ENCODE measurements at regions not wholly inside any gene's neighbourhood (a gene's known extent, or its start where the extent isn't known, plus 50 kb on each side); places are given as distances from the start of the nearest gene placed in this dataset.
"Not testable (repeated sequence)": the region's sequence is repeated elsewhere in the genome, so short reads cannot be mapped to it uniquely, and the experiment has no call there.

DNA sequence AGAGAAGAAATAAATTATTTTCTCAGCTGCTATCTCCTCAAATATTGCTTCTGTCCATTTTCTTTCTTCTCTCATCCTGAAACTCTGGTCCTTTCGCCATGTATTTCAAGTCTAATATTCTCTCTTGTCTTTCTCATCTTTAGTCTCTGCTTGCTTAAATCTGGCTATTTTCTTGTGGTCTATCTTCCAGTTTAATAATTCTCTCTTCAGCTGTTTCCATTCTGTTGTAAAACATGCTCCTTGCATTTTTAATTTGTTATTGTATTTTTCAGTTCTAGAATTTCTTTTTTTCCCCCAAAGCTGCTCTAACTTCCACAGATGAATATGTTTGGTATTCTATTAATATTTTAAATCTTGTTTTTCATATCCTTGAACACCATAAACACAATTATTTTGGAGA, 70.1 kb upstream of the TMPRSS2 start:
- DNase-seq (no peak), ATAC-seq (no peak)
- Mint-ChIP-seq H3K27ac (no peak overlapping the region), H3K27me3 (peaks cover 9% of the 10 kb centered on the region), H3K4me1 (no peaks in the 10 kb centered on the region), H3K9me3 (peaks cover 34% of the 10 kb centered on the region), H3K4me3 (no peak overlapping the region), H3K36me3 (ENCODE audit: low read depth) (no peaks in the 10 kb centered on the region)

DNA sequence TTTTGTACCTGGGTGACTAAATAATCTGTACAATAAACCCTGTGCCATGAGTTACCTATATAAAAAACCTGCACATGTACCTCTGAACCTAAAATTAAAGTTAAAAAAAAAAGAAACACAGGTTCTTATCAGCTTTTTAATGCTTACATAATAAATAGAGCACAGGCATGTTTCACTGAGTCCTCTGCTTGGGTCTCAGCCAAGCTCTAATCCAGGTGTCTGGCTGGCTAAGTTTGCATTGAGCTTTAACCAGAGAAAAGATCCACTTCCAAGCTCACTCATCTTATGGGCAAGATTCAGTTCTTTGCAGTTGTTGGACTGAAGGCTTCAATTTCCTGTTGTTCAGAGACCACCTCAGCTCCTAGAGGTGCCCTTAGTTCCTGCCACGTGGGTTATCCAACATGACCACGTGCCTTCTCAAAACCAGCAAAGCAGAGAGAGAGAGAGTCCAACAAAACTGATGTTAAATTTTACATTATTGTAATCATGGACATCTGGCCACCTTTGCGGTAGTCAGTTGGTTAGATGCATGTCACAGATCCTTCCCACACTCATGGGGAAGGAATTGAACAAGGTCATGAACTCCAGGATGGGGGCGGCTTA, 68.2 kb upstream of the TMPRSS2 start:
- ATAC-seq, result no peak
- DNase-seq, result no peak
- Mint-ChIP-seq H3K4me1 (no peaks in the 10 kb centered on the region), H3K27ac (no peak overlapping the region), H3K36me3 (ENCODE audit: low read depth) (no peaks in the 10 kb centered on the region), H3K27me3 (peaks cover 9% of the 10 kb centered on the region), H3K9me3 (peaks cover 38% of the 10 kb centered on the region), H3K4me3 (no peak overlapping the region)

DNA sequence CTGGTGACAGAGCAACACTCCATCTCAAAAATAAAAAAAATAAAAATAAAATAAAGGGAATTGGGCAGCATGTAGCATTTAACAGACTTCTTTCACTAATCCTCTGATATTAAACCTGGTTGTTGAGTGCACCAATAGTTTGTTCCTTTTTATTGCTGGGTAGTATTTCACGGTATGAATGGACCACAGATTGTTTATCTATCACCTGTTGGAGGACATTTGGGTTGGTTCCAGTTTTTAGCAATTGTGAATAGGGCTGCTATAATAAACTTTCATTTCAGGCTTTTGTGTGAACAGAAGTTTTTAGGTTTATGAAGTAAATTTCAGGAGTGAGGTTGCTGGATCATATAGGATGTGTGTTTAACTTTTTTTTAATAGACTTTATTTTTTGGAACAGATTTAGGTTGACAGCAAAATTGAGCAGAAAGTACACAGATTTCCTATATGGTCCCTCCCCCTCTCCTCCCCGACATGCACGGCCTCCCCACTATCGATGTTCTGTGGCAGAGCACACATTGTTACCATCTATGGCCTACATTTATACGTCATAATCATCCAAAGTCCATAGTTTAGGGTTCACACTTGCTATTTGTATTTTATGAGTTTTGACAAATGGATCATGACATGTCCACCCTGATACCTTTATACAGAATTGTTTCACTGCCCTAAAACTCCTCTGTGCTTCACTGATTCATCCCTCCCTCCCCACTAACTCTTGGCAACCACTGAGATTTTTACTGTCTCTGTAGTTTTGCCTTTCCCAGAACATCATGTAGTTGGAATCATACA, 66.1 kb upstream of the TMPRSS2 start:
- Mint-ChIP-seq H3K4me1 (no peaks in the 10 kb centered on the region), H3K27ac (no peak overlapping the region), H3K27me3 (peaks cover 9% of the 10 kb centered on the region), H3K36me3 (ENCODE audit: low read depth) (no peaks in the 10 kb centered on the region), H3K9me3 (peaks cover 35% of the 10 kb centered on the region), H3K4me3 (no peak overlapping the region)
- ATAC-seq (no peak), DNase-seq (no peak)

DNA sequence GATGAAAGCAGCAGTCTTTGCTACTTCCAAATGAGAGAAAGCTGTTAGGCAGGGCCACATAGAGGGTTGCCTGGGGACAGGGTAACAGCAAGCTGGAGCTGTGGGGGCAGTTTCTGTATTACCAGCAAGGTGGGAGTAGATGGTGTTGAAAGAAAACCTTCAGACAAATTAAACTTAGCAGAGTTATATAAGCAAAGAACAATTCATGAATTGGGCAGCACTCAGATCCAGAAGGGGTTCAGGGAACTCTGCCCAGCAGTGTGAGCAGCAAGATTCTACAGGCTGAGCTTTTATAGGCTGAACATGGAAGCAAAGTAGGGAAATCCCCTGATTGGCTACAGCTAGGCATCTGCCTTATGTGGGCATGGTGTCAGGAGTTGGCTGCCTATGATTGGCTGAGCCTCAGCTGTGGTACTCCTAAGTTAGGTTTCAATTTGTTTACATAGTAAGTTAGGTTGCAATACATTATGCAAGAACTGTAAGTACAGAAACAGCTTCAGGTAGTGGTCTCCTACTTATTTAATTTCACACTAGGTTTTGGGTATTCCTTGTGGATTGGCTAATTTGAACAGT, 64.1 kb upstream of the TMPRSS2 start:
- Mint-ChIP-seq H3K36me3 (ENCODE audit: low read depth) (no peaks in the 10 kb centered on the region), H3K9me3 (peaks cover 21% of the 10 kb centered on the region)

DNA sequence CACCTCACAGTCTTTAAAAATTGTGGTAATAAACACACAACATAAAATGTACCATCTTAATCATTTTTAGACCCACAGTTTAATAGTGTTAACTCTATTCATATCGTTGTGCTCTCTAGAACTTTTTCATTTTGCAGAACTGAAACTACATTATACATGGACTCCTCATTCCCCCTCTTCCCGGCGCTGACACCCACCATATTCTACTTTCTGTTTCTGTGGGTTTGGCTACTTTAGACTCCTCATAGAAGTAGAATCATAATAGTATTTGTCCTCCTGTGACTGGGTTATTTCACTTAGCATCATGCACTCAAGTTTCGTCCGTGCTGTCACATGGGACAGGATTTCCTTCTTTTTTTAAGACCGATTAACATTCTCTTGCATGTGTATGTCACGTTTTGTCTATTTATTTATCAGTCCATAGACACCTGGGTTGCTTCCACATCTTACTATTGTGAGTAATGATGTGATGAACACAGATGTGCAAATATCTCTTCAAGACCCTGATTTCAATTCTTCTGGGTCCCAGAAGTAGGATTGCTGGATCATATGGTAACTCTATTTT, 62.9 kb upstream of the TMPRSS2 start:
- H3K4me3 Mint-ChIP-seq, result no peak overlapping the region
- H3K9me3 Mint-ChIP-seq, result peaks cover 21% of the 10 kb centered on the region
- ATAC-seq, result no peak

More for the DNA sequence above, 64.1 kb upstream of the TMPRSS2 start:
- H3K4me3 Mint-ChIP-seq, result no peak overlapping the region
- ATAC-seq, result no peak
- H3K27me3 Mint-ChIP-seq, result peaks cover 10% of the 10 kb centered on the region
- DNase-seq, result no peak
- no peak overlapping the region for H3K27ac Mint-ChIP-seq
- H3K4me1 Mint-ChIP-seq, result no peaks in the 10 kb centered on the region

DNA sequence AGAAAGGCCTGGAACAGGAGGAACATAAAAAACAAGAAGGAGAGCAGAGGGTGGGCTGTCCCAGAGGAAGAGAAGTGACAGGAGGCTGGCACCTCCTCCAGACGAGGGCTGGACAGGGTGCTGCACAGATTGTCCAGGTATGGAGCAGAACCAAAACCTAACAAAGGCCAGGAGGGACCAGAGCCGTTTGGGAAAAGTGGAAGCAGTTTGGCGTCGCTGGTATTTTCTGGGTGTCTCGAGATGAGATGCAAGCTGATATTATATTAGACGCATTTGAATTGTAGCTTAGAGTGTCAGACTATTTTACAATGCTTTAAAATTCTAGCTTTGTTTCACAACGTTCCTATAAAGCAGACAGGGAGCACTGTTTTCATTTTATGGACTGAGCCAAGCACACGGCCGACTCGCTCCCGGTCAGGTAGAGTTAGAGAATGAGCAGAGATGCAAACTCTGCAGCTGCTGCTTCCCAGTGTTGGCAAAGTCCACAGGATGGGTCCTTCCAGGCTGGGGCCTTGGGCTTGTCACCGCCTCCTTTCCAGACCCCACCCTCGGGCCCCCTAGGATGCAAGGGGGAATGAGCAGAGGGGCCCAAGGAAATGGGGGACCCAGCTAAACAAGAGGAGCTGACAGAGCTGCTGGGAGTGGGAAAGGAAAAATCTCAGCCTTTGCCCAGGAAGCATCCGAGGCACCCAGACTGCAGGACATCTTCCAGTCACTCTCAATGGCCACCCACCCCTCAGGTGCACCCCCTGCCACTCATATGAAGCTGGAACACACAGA, 60.8 kb upstream of the TMPRSS2 start:
- DNase-seq, result no peak
- Mint-ChIP-seq H3K36me3 (ENCODE audit: low read depth) (no peaks in the 10 kb centered on the region), H3K4me3 (no peak overlapping the region), H3K27me3 (peaks cover 11% of the 10 kb centered on the region), H3K27ac (no peak overlapping the region), H3K4me1 (peaks cover 7% of the 10 kb centered on the region), H3K9me3 (peaks cover 9% of the 10 kb centered on the region)
- ATAC-seq, result no peak

More for the DNA sequence above, 62.9 kb upstream of the TMPRSS2 start:
- Mint-ChIP-seq H3K27ac (no peak overlapping the region), H3K27me3 (peaks cover 10% of the 10 kb centered on the region), H3K36me3 (ENCODE audit: low read depth) (no peaks in the 10 kb centered on the region), H3K4me1 (no peaks in the 10 kb centered on the region)
- DNase-seq, result no peak

DNA sequence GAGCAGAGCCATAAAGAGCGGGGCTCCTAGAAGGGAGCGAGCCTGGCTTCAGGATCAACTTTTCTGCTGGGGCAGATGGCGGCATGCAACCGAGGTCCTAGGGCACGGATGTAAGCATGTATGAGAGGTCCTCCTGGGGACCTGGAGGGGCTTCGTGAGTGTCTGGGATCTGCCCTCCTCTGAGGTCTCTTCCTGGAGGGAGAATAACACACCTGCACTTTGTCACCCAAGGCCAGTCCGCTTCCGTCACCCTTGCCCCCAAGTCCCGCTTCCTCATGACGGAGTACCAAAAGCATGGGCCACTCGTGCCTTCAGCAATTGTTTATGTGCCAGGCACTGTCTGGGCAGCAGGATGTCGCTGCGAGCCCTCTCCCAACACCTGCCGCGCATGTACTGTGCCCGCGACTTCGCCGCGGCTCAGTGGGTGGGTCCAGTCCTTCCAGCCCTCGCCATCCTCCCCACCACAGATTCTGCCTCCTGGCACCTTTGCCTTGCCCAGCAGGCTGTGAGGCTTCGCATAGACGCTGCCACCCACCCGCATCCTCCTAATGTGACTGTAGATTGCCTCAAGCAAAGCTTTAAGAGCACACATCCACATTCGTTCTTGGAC, 60.0 kb upstream of the TMPRSS2 start:
- no peaks in the 10 kb centered on the region for H3K36me3 Mint-ChIP-seq (ENCODE audit: low read depth)
- H3K4me1 Mint-ChIP-seq, result peaks cover 7% of the 10 kb centered on the region
- ATAC-seq (no peak), DNase-seq (no peak)
- H3K27ac Mint-ChIP-seq, result no peak overlapping the region
- H3K9me3 Mint-ChIP-seq, result peaks cover 4% of the 10 kb centered on the region
- peaks cover 15% of the 10 kb centered on the region for H3K27me3 Mint-ChIP-seq
- no peak overlapping the region for H3K4me3 Mint-ChIP-seq

DNA sequence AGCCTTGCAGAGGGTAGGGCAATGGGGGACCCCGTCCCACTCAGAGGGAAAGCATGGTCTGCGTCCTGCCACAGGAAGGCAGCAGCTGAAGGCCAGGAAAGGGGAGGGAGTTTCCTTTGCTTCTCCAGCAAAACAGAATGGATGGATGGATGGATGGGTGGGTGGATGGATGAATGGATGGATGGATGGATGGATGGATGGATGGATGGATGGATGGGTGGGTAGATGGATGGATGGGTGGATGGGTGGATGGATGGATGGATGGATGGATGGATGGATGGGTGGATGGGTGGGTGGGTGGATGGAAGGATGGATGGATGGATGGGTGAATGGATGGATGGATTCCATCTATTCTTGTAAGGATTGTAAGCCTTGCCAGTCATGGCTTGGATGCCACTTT, 59.3 kb upstream of the TMPRSS2 start:
- peaks cover 15% of the 10 kb centered on the region for H3K27me3 Mint-ChIP-seq
- not testable (repeated sequence) for ATAC-seq; H3K4me1 Mint-ChIP-seq; H3K4me3 Mint-ChIP-seq; H3K9me3 Mint-ChIP-seq; H3K27ac Mint-ChIP-seq; H3K36me3 Mint-ChIP-seq (ENCODE audit: low read depth); DNase-seq

DNA sequence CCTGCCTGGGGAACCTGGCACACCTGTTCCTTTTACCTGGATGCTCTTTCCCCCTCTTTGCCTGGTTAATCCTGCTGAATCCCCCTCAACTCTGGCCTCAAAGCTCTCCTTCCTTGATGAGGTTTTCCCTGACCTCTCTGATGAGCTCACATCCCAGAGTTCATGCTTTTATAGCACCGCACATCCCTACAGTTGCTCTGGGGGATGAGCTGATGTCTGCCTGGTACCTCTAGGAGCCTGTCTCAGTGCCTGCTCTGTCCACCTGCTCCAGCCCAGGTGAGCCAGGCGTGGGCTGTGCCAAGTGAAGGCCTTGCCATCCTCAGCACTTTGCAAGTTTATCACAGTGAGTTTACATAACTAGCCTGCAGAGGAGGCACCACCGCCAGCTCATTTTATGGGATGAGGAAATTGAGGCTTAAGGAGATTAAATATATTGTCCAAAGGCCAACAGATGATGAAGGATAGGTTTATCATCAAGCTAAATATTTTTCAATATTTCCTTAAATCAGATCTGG, 58.6 kb upstream of the TMPRSS2 start:
- ATAC-seq, result no peak

DNA sequence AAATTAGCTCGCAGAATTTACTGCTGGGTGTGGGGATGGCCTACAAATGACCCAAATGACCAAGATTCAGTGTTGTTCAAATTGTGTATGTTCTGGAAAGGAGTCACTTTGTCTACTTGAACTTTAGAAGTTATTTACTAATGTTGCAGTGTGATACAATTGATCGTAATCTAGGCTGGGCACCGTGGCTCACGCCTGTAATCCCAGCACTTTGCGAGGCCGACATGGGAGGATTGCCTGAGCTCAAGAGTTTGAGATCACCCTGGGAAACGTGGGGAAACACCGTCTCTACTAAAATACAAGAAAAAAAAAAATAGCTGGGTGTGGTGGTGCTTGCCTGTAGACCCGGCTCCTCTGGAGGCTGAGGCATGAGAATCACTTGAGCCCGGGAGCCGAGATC, 57.6 kb upstream of the TMPRSS2 start:
- no peak overlapping the region for H3K4me3 Mint-ChIP-seq
- H3K4me1 Mint-ChIP-seq, result peaks cover 9% of the 10 kb centered on the region
- DNase-seq (no peak), ATAC-seq (no peak)
- no peaks in the 10 kb centered on the region for H3K9me3 Mint-ChIP-seq
- H3K27me3 Mint-ChIP-seq, result peaks cover 18% of the 10 kb centered on the region
- H3K27ac Mint-ChIP-seq, result no peak overlapping the region
- H3K36me3 Mint-ChIP-seq (ENCODE audit: low read depth), result no peaks in the 10 kb centered on the region

More for the DNA sequence above, 58.6 kb upstream of the TMPRSS2 start:
- no peak overlapping the region for H3K4me3 Mint-ChIP-seq
- H3K27ac Mint-ChIP-seq, result no peak overlapping the region
- no peak for DNase-seq
- H3K9me3 Mint-ChIP-seq, result no peaks in the 10 kb centered on the region
- H3K27me3 Mint-ChIP-seq, result peaks cover 17% of the 10 kb centered on the region
- H3K36me3 Mint-ChIP-seq (ENCODE audit: low read depth), result no peaks in the 10 kb centered on the region
- H3K4me1 Mint-ChIP-seq, result peaks cover 7% of the 10 kb centered on the region

DNA sequence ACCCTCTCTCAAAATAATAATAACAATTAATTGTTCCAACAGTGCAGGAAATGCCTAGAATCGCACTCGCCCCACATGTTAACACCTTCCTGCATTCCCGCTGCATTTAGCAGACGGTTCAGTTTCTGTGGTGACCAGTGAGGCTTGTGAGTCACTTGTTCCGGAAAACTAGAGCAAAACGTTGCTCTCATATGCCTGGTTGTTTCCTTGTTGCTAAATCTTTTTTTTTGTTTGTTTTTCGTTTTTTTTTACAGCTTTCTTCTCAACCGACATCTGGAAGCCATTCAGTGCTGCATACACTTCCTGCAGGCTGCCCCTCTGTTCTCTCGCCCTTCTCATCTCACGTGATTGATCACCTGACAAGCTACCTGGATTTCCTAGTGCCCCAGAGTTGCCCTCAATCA, 56.9 kb upstream of the TMPRSS2 start:
- Mint-ChIP-seq H3K27me3 (peaks cover 18% of the 10 kb centered on the region), H3K27ac (no peak overlapping the region), H3K4me1 (peaks cover 12% of the 10 kb centered on the region), H3K36me3 (ENCODE audit: low read depth) (no peaks in the 10 kb centered on the region), H3K9me3 (no peaks in the 10 kb centered on the region), H3K4me3 (no peak overlapping the region)
- DNase-seq (peak; percentile 10), ATAC-seq (no peak)

DNA sequence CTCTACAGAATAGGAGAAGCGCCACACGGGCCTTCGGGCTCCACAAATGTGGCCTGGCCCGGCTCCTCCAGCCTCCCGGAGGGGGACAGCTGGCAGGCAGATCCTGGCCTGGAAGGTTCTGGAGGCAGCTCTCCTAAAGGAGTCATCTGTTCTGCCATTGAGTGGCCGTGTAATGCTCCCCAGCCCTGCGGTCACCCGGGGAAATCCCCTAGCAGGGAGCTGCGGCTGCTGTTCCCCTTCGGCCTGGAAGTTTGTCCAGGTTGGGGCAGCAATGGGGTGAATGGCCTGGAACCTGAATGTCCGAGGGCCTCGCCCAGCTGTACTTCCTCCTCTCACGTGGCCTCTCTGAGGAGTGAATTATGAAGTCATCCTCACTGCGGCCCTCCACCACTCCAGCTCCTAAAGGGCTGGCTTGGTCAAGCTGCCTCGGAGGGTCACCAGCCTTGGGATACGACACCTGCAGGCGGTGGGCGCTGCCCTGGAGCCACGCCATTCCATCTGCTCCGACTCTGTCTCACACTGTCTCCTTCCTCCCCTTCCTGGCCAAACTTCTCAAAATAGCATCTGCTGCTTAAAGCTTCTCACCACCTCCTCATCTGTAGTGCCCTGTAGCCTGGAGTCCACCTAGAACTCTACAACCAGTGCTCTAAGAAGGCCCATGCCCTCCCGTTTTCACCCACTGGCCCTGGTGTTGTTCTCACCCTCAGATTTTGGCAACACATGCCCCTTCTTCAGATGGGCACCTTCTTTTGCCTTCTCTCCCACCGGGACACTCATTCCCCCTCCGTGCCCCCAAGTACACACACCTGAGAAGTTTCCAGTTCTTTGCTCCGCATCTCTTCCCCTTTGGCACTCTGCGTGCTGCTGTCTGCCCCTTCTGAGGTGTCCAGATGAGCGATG, 54.4 kb upstream of the TMPRSS2 start:
- Mint-ChIP-seq H3K4me1 (peaks cover 18% of the 10 kb centered on the region), H3K4me3 (no peak overlapping the region), H3K9me3 (no peaks in the 10 kb centered on the region), H3K36me3 (ENCODE audit: low read depth) (no peaks in the 10 kb centered on the region), H3K27me3 (peaks cover 18% of the 10 kb centered on the region), H3K27ac (no peak overlapping the region)
- DNase-seq (no peak), ATAC-seq (no peak)

DNA sequence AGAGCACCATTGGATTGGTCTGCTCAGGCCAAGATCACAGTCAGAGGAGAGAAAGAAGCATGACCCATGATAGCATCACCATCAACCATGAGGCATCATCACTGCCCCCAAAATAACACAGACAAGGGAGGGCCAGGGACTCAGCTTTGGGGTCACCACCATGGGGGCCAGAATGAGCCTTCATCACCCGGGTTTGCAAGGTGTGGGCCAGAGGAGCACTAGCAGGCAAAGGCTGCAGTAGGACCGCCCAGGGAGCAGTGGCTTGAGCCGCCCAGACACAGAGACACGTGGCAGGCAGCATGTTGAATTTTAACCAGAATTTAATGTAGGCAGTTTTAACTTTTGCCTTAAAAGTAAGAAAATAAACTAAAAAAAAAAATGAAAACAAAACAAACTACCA, 53.7 kb upstream of the TMPRSS2 start:
- peaks cover 18% of the 10 kb centered on the region for H3K4me1 Mint-ChIP-seq
- H3K36me3 Mint-ChIP-seq (ENCODE audit: low read depth), result no peaks in the 10 kb centered on the region
- H3K4me3 Mint-ChIP-seq, result no peak overlapping the region
- H3K9me3 Mint-ChIP-seq, result no peaks in the 10 kb centered on the region
- peaks cover 24% of the 10 kb centered on the region for H3K27me3 Mint-ChIP-seq
- DNase-seq (no peak), ATAC-seq (no peak)
- H3K27ac Mint-ChIP-seq, result no peak overlapping the region
